Esophagus muscularis mucosa (tissue), 4 donors: ENCODE measurements at regions not wholly inside any gene's neighbourhood (a gene's known extent, or its start where the extent isn't known, plus 50 kb on each side); places are given as distances from the start of the nearest gene placed in this dataset.
"Not testable (repeated sequence)": the region's sequence is repeated elsewhere in the genome, so short reads cannot be mapped to it uniquely, and the experiment has no call there.

Experiments
- DNase-seq: peaks from one replicate; pipeline ENCODE4 v3.0.0-alpha.2; 2017; ENCODE audit errors: extremely low spot score
- H3K27ac ChIP-seq, 4 donors: fragments of 200-600 bp; sonication (generic); replicated peaks in 1 of 4; 1 replicate in 3 of 4; 2 replicates in 1 of 4; pipeline ENCODE4 v1.5.1; 2016 to 2019; ENCODE audit warnings: mild to moderate bottlenecking in 1 of 4
- H3K27me3 ChIP-seq, 4 donors: fragments of 200-600 bp; sonication (generic); one replicate each; pipeline versions ENCODE4 v1.5.1 to v1.6.0; 2016 to 2019
- H3K36me3 ChIP-seq, 4 donors: fragments of 200-600 bp; sonication (generic); one replicate each; pipeline ENCODE4 v1.5.1; 2016 to 2019
- H3K4me1 ChIP-seq, 4 donors: fragments of 200-600 bp; sonication (generic); one replicate each; pipeline ENCODE4 v1.5.1; 2016 to 2019
- H3K4me3 ChIP-seq, 4 donors: fragments of 200-600 bp; sonication (generic); 1 replicate in 2 of 4; 2 replicates in 2 of 4; pipeline ENCODE4 v1.5.1; 2016 to 2019; ENCODE audit warnings: mild to moderate bottlenecking in 4 of 4, moderate library complexity in 1 of 4
- H3K9me3 ChIP-seq, 4 donors: fragments of 200-600 bp; sonication (generic); 1 replicate in 3 of 4; 2 replicates in 1 of 4; pipeline ENCODE4 v1.5.1; 2016 to 2019
- EP300 ChIP-seq: sonication (generic); formaldehyde crosslinking; IDR thresholded peaks from one replicate; pipeline ENCODE4 v1.6.1; 2017; ENCODE audit warnings: antibody characterized with exemption
- POLR2A ChIP-seq: fragments of 450-650 bp; IDR thresholded peaks from one replicate; pipeline ENCODE4 v1.6.1; 2017; ENCODE audit warnings: antibody characterized with exemption, moderate library complexity, mild to moderate bottlenecking, low read depth
- POLR2AphosphoS5 ChIP-seq, 2 donors: sonication (generic); formaldehyde crosslinking; IDR thresholded peaks; one replicate each; pipeline ENCODE4 v1.6.1; 2017; ENCODE audit warnings: antibody characterized with exemption in 2 of 2
- WGBS: methylation state at CpG from one replicate; pipeline ENCODE4 v1.1.5; 2018; 5-methylcytosine and 5-hydroxymethylcytosine counted together
- intact Hi-C: fragments of 100-400 bp; cut with DNase I; formaldehyde crosslinking; loops from one replicate; pipeline ENCODE4 v1.15.1; 2023
- TF ChIP-seq, protein P1 (sequence below), 3 experiments: fragments of 200-600 bp in 2 of 3; fragments of 450-650 bp in 1 of 3; sonication (generic) in 2 of 3; IDR thresholded peaks; one replicate each; pipeline ENCODE4 v1.5.1; 2017 to 2019; ENCODE audit warnings: antibody characterized with exemption in 3 of 3, mild to moderate bottlenecking in 2 of 3, moderate library complexity in 1 of 3

DNA sequence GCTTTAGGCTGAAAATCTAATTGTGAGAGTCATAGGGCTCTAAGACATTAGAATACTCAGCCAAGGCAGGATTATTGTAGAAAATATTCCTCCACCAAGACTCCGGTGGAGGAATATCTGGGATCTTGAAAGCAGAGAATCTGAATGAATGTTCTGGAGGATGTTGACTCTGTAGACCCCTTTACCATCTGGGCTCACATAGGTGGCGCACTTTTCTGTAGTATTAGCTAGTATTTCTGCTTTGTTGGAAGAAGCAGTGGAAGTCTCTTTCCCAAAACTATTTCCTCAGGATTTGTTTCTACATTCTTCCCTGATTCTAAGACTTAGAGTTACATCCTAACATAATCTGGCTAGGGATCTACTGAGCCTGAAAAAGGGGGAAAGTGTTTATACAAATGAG lies 752.4 kb upstream of the SEMA6A start:
- no peaks in the 10 kb centered on the region for H3K36me3 ChIP-seq
- intact Hi-C loops: no loop called here
- no peaks in the 10 kb centered on the region for H3K9me3 ChIP-seq
- H3K27ac ChIP-seq: no peak overlapping the region
- DNase-seq: no peak
- H3K4me3 ChIP-seq: no peak overlapping the region
- no peaks in the 10 kb centered on the region for H3K4me1 ChIP-seq
- TF ChIP-seq POLR2AphosphoS5 (IDR thresholded peaks at IDR 0.05) (no peak), EP300 (no peak)
- TF ChIP-seq, protein P1, sequence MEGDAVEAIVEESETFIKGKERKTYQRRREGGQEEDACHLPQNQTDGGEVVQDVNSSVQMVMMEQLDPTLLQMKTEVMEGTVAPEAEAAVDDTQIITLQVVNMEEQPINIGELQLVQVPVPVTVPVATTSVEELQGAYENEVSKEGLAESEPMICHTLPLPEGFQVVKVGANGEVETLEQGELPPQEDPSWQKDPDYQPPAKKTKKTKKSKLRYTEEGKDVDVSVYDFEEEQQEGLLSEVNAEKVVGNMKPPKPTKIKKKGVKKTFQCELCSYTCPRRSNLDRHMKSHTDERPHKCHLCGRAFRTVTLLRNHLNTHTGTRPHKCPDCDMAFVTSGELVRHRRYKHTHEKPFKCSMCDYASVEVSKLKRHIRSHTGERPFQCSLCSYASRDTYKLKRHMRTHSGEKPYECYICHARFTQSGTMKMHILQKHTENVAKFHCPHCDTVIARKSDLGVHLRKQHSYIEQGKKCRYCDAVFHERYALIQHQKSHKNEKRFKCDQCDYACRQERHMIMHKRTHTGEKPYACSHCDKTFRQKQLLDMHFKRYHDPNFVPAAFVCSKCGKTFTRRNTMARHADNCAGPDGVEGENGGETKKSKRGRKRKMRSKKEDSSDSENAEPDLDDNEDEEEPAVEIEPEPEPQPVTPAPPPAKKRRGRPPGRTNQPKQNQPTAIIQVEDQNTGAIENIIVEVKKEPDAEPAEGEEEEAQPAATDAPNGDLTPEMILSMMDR (IDR thresholded peaks at IDR 0.05): no peak
- no peaks in the 10 kb centered on the region for H3K27me3 ChIP-seq
- WGBS: 95% methylated on average over 2 of the region's 2 CpGs

DNA sequence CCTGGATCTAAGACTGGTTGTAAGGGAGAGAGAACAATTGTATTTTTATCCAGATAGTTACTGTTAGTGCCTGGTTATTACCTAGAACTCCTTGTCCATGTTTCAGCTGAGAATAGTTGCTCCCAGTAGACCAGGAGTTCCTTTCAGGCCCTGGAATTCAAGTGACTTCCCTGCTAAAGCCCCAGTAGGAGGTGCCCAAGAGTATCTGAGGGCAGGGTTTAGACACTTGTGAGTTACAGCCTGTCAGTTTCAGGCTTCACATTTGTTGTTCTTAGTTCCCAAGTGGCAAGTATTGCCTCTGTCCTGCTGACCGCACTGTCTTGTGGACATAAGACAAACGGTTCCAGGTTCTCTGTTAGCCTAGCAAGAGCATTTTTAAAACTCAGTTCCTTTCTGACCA lies 743.9 kb upstream of the SEMA6A start:
- 93% methylated on average over 2 of the region's 2 CpGs for WGBS
- Histone ChIP-seq H3K4me3 (no peak overlapping the region), H3K4me1 (no peaks in the 10 kb centered on the region), H3K9me3 (no peaks in the 10 kb centered on the region), H3K27ac (no peak overlapping the region), H3K27me3 (no peaks in the 10 kb centered on the region), H3K36me3 (no peaks in the 10 kb centered on the region)
- TF ChIP-seq POLR2AphosphoS5 (IDR thresholded peaks at IDR 0.05) (no peak), POLR2A (no peak), EP300 (no peak)
- TF ChIP-seq, protein P1 (IDR thresholded peaks at IDR 0.05): no peak
- intact Hi-C loops: no loop called here
- DNase-seq: no peak

- intact Hi-C loops: no loop called here
- WGBS: 74% methylated on average over 4 of the region's 4 CpGs
Observed at GRCh38 chr5:117315170-117315569, 740.5 kb upstream of the SEMA6A start.

DNA sequence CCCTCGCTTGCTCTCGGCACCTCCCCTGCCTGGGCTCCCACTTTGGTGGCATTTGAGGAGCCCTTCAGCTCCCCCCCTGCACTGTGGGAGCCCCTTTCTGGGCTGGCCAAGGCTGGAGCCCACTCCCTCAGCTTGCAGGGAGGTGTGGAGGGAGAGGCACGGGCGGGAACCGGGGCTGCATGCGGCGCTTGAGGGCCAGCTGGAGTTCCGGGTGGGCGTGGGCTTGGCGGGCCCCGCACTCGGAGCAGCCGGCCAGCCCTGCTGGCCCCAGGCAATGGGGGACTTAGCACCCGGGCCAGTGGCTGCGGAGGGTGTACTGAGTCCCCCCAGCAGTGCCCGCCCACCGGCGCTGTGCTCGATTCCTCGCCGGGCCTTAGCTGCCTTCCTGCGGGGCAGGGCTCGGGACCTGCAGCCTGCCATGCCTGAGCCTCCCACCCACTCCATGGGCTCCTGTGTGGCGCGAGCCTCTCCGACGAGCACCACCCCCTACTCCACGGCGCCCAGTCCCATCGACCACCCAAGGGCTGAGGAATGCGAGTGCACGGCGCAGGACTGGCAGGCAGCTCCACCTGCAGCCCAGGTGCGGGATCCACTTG lies 730.0 kb upstream of the SEMA6A start:
- intact Hi-C loops, H3K36me3 ChIP-seq, H3K4me3 ChIP-seq, H3K27ac ChIP-seq, H3K27me3 ChIP-seq, H3K4me1 ChIP-seq, DNase-seq, H3K9me3 ChIP-seq: not testable (repeated sequence)
- WGBS: 98% methylated on average over 18 of the region's 34 CpGs

More at GRCh38 chr5:117315170-117315569, 740.5 kb upstream of the SEMA6A start:
- Histone ChIP-seq H3K36me3 (no peaks in the 10 kb centered on the region), H3K9me3 (no peaks in the 10 kb centered on the region), H3K27ac (no peak overlapping the region), H3K27me3 (no peaks in the 10 kb centered on the region), H3K4me1 (no peaks in the 10 kb centered on the region), H3K4me3 (no peak overlapping the region)
- DNase-seq: no peak
- no peak for TF ChIP-seq POLR2A
- no peak for TF ChIP-seq POLR2AphosphoS5 (IDR thresholded peaks at IDR 0.05)
- TF ChIP-seq, protein P1 (IDR thresholded peaks at IDR 0.05): no peak
- no peak for TF ChIP-seq EP300

- intact Hi-C loops: no loop called here
- 82% methylated on average over 3 of the region's 3 CpGs for WGBS
- TF ChIP-seq POLR2A (no peak), EP300 (no peak), POLR2AphosphoS5 (IDR thresholded peaks at IDR 0.05) (no peak)
- TF ChIP-seq, protein P1 (IDR thresholded peaks at IDR 0.05): no peak
Observed at GRCh38 chr5:117302949-117303348, 728.3 kb upstream of the SEMA6A start.

More at GRCh38 chr5:117302949-117303348, 728.3 kb upstream of the SEMA6A start:
- Histone ChIP-seq H3K27me3 (no peaks in the 10 kb centered on the region), H3K9me3 (no peaks in the 10 kb centered on the region), H3K4me1 (peaks cover 0 to 4% (median 0%) of the 10 kb centered on the region in 4 donors), H3K4me3 (no peak overlapping the region), H3K27ac (no peak overlapping the region), H3K36me3 (no peaks in the 10 kb centered on the region)
- DNase-seq: no peak
